ENCODE measurements at regions not wholly inside any gene's neighbourhood (a gene's known extent, or its start where the extent isn't known, plus 50 kb on each side); places are given as distances from the start of the nearest gene placed in this dataset.

GRCh38 chr18:64799376-64799775 is 650.5 kb upstream of the LINC00305 start:
- no peak for TF ChIP-seq CTCF (IDR thresholded peaks at IDR 0.05)

- no peak for TF ChIP-seq CTCF (IDR thresholded peaks at IDR 0.05)
These were observed 642.3 kb upstream of the LINC00305 start for GRCh38 chr18:64791236-64791635.

GRCh38 chr18:64785686-64786085 is 636.8 kb upstream of the LINC00305 start:
- no peak for TF ChIP-seq CTCF (IDR thresholded peaks at IDR 0.05)

GRCh38 chr18:64777556-64777955 is 628.7 kb upstream of the LINC00305 start:
- TF ChIP-seq CTCF (IDR thresholded peaks at IDR 0.05) = no peak

GRCh38 chr18:64765908-64766307 is 617.0 kb upstream of the LINC00305 start:
- no peak for TF ChIP-seq CTCF (IDR thresholded peaks at IDR 0.05)

GRCh38 chr18:64752707-64753106 is 603.8 kb upstream of the LINC00305 start:
- no peak for TF ChIP-seq CTCF (IDR thresholded peaks at IDR 0.05)

GRCh38 chr18:64749884-64750283 is 601.0 kb upstream of the LINC00305 start:
- no peak for TF ChIP-seq CTCF (IDR thresholded peaks at IDR 0.05)

GRCh38 chr18:64747803-64748202 is 598.9 kb upstream of the LINC00305 start:
- no peak for TF ChIP-seq CTCF (IDR thresholded peaks at IDR 0.05)
